Sciatic nerve (tissue), 2 donors: ENCODE measurements at regions not wholly inside any gene's neighbourhood (a gene's known extent, or its start where the extent isn't known, plus 50 kb on each side); places are given as distances from the start of the nearest gene placed in this dataset.
"Not testable (repeated sequence)": the region's sequence is repeated elsewhere in the genome, so short reads cannot be mapped to it uniquely, and the experiment has no call there.

Experiments
- ATAC-seq: fragments of 200-7000 bp; cut with Tn5 transposase; one replicate; pipeline ENCODE4 v1.9.1; 2020; ENCODE audit warnings: mild to moderate bottlenecking, moderate library complexity
- DNase-seq: peaks from one replicate; pipeline ENCODE4 v3.0.0-alpha.2; 2020; ENCODE audit warnings: low spot score
- intact Hi-C: fragments of 100-400 bp; cut with DNase I; formaldehyde crosslinking; loops from one replicate; pipeline ENCODE4 v1.14.2; 2022
- donor health status: DM: no; HTN: no; CAD: no.
- donor health status: DM: no; HTN: no; CAD: no.

DNA sequence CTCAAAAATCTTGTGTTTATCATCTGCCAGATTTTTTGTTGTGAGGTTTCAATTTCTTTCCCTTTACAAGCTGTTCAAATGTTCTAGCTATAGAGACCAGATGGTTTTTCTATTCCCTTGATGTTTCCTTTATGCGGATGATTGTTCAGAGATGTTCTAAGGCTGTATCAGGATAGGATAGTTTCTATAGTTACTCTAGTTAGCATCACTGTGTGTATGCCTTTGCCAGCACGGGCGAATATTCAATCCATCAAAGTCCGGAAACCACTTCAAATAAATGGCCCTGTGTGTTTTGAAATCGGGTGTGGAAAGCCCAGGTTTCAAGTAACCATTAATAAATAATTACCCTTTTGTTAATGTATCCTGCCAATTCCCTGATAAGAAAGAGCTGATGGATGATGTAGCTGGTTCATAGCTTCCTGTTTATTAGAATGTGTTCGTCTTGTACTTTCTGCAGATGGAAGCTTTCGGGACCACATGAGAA, 149.8 kb upstream of the PRKCQ start:
- no peak for DNase-seq
- no peak for ATAC-seq
- intact Hi-C loops, result no loop called here

DNA sequence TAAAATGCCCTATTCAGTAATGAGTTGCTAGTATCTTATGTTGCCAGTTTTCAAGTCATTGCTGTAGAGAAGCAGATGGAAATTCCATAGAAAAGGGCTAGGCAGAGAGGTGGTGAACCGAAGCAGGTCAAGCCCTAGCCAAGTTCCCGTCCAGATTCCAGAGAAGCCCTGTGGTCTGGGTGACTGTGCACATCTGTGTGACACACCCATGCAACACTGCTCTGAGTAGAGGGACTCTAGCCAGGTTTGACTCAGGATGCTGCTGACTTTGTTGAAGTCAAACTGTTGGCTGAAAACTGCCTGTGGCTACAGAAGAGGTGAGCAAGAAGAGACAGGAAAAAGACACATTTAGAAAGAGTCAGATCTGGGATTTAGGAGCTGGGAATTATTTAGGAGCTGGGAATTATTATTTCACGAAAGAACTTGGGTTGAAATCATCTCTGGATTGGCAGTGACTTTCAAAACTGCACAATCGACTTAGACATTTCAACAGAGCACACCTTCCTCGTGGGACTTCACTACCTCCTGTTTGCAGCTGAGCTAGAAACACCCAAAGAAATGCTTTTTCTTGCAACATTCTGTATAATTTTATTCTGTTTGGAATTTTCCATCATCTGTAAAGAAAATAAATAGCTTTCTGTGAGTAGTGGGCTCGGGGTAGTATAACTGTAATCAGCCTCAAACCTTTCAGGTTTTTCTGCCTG, 149.1 kb upstream of the PRKCQ start:
- no peak for DNase-seq
- peak; percentile 50 for ATAC-seq
- intact Hi-C loops, result no loop called here

DNA sequence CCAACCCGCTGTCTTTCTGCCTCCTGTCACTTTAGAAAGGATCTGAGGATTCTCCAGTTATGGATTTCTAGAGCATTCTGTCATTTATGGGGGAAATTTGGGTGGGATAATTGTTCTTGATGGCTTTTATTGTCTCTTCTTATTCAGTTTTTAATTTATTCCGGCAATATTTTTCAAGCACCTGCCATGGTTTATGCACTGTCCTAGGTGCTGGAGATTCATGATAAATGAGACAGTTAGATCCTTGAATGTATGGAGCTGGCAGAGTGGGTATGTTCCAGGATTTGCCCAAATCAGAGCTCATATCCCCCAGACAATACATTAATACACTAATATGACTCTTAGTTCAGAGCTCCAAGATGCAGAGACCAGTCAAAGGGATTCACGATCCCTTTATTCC, 146.8 kb upstream of the PRKCQ start:
- no peak for ATAC-seq
- DNase-seq, result no peak
- intact Hi-C loops, result no loop called here

DNA sequence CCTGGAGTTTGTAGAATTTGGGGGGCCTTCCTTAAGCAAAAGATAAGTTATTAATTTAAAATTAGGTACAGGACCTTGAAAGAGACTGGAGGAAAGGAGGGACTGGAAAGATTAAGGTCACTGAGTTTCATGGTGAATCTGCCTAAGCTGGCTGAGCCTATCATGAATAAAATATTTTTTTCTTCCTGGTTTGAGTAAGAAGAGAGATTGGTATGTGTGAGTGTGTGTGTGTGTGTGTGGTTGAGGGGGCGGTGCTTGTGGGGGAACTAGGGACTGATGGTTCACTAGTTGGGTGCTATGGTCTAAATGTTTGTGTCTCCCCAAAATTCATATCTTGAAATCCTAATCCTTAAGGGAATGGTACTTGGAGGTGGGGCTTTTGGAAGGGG, 142.5 kb upstream of the PRKCQ start:
- intact Hi-C loops, result no loop called here
- ATAC-seq (no peak), DNase-seq (no peak)

DNA sequence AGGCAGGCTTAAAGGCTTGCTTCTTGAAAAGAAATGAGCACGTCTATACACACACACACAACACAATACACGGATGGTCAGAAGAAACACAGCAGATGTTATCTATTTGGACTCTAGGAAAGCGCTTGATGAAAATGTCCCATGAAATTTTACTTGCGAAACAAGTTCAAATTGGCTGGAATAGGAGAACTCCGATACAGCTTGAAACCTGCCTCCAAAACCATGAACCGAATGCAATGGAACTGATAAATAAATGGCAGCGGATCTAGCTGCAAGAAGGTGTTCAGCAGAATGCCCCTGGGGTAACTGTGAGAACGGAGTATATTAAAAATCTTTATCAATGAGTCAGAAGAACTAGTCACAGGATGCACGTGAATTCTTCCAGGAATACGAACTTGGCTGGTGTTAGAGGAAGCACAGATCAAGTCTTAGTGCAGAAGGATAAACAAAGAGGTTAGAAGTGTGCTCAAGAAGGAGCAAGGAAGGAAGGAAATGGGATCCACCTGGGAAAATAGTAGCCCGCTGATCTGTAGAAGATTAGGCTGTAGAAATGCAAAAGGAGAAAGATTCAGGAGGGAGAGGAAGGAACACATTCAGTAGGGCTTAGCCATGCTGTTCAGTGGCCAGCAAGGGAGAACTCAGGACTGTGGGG, 142.0 kb upstream of the PRKCQ start:
- ATAC-seq (peak; percentile 79), DNase-seq (no peak)
- intact Hi-C loops, result no loop called here

DNA sequence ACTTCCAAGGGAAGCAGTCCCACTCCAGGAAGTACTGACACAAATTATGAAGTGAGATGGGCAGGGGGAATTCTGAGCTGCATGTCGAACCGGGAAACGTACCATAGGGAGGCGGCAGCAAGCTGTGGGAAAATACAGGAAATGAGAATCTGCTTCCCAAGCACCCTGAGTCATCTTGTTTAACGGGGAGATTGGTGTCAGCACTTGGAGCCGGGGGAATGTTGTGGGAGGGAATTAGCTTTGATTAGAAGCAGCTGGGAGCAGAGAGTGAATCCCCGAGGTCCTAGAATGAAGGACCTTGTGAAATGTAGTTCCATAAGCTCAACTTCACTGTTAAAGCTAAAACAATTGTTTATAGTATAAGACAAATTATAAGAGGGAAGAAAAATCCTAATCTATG, 141.4 kb upstream of the PRKCQ start:
- ATAC-seq, result peak; percentile 82
- intact Hi-C loops, result no loop called here
- no peak for DNase-seq

DNA sequence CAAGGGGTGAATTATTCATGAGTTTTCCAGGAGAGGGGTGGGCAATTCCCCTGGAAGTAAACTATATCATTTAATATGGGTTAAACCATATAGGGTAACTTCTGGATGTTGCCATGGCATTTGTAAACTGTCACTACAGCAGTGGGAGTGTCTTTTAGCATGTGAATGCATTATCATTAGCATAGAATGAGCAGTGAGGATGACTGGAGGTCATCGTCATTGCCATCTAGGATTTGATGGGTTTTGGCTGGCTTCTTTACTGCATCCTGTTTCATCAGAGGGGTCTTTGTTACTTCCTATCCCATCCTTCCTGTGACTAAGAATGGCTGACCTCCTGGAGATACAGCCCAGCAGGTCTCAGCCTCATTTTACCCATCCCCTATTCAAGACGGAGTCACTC, 139.5 kb upstream of the PRKCQ start:
- ATAC-seq (no peak), DNase-seq (no peak)
- intact Hi-C loops, result no loop called here

DNA sequence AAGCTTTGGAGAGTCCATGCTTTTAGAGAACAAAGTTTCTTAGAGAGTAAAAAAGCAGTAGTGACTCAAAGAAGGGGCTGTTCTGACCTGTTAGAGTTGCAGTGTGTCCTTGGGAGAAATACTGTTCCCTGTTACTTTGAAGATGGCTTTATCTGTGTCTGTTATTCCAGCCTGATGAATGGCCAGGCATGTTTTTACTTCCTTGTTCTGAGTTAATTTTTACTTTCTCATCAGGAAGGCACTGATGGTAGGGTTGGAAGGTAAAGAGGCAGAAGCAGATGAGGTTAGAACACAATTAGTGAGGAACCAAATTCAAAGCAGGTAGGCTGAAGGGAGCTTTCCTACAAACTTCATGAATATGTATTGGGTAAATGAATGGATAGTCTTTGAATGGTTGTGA, 138.5 kb upstream of the PRKCQ start:
- DNase-seq (no peak), ATAC-seq (no peak)
- intact Hi-C loops, result no loop called here

DNA sequence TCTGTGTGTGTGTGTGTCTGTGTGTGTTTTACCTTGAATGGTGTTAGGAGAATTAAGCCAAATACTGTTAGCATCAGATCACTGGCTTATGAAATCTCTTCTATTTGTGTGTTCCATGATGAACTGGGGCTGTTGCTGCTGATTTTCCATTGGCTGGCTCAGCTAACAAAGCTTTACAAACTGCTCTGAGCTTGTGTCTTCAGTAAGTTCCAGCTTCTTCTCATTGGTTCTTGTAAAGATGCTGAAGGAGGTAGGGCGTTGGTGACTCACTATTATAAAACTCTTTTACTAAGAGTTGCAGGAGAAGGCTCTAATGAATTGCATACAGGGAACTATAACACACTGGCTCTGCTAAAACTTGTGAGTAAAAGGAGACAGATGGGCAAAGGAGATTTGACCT, 136.4 kb upstream of the PRKCQ start:
- ATAC-seq (no peak), DNase-seq (no peak)
- intact Hi-C loops, result no loop called here

DNA sequence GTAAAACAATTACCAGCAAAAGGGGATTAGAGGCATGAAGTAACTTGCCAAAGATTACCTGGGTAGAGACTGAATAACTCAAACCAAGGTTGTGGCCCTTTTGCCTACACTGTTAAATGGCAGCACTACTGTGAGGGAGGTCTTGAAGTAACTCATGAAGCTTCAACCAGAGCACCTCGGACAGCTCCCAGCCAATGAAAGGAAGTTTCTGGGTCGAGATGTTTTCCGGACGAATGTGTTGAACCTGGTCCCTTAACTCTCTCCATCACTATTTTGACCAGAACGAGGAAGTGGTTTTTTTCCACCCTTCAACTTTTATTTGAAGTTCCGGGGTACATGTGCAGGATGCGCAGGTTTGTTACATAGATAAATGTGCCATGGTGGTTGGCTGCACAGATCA, 133.6 kb upstream of the PRKCQ start:
- no peak for ATAC-seq
- DNase-seq, result no peak
- intact Hi-C loops, result no loop called here

DNA sequence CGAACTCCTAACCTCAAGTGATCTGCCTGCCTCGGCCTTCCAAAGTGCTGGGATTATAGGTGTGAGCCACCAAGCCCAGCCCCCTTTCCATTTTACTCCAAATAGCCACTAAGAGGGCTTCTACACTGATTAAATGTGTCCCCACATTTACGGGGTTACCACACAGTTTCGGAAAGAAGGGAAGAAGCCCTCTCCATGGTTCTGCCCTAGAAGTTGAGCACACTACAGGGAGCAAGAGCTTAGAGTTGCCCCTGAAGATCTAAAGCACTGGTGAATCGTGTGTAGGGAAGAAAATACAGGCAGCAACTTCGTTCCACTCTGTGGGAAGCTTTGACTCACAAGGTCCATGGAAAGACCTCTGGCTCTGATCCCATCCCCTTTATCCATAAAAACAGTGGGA, 133.0 kb upstream of the PRKCQ start:
- ATAC-seq (no peak), DNase-seq (no peak)
- intact Hi-C loops, result no loop called here

DNA sequence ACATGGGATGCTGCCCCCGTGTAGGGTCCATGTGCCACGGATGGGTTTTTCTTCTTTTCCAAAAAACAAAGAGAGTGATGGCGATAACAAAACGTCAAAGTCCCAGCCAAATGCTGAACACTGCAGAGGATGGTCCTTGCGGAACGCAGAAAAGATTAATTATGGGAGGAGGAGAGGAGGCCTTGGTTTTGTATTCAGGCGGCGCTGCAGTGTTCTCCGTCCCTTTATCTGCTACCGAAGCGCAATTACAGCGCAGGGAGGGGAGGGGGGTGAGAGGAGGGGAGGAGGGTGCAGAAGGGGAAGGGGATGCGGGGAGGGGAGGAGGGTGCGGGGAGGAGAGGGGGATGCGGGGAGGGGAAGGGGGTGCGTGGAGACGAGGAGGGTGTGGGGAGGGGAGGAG, 131.8 kb upstream of the PRKCQ start:
- ATAC-seq, result no peak
- no peak for DNase-seq
- intact Hi-C loops, result no loop called here

DNA sequence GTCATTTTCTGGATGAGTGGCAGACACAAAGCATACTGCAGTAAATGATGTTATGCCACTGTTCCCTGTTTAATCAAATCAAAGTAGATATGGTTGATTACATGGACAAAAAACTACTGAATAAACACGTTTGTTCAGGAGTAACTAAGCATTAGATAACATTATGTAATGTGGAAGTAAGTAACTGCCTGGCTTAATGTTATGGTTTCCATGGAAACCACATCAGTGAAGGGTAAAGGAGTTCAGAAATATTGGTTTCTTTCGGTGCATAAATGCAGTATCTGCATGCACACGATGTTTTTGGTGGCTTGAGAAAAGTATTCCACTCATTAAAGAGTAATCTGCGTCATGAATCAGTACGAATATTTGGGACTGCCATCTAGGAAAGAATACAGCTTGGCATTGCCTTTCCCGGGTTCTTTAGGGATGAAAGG, 131.3 kb upstream of the PRKCQ start:
- no peak for ATAC-seq
- intact Hi-C loops, result no loop called here
- DNase-seq, result no peak

DNA sequence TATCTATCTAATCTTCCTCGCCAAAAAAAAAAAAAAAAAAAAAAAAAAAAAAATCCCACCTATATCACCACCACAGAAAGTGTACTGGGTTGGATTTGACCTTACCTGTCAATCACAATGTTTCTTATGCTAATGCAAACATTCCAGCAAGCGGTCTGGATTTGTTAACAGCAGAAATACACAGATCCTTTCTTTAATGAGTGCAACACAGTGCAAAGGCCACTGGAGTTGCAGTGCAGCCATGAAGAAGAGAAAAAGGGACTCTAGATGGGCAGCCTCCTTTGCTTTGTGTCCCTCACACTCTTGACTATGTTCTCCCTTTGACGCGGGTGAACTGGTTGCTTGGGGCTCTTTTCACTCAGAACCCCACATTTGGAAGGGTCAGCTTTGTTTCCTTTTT, 127.3 kb upstream of the PRKCQ start:
- DNase-seq (no peak), ATAC-seq (no peak)
- intact Hi-C loops, result no loop called here

DNA sequence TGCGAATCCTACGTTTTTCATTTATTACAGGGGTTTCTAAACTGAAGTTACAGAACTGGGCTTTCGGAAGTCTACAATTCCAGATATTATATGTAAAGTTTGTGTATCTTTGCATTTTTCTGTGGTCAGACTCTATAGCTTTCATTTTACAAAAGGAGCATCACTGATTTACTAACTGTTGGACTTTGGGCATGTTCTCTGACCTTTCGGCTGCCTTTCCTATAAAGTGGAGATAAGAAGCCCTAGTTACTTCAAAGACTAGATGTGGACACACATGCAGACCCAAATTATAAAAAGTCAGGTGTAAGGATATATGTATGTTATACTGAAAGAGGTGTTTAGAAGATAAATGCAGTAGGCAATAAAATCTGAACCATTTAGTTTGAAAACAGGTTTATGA, 126.6 kb upstream of the PRKCQ start:
- no peak for DNase-seq
- intact Hi-C loops, result no loop called here
- ATAC-seq, result no peak

DNA sequence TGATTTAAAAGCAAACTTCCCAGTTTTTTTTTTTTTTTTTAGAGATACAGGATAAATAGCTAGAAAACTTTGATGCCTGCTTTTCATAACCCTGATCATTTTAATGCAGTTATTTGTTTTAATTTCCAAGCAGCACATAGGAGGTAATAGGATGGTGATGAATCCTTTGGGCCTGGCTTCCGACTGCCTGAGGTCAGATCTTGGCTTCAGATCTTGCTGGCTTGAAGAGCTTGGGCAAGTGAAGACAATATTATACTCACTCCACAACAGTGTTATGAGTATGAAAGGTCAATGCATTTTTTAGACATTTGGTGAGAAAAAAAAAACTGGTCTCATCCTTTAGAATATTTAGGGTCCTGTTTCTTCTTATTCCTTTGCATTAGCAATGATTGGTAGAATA, 124.8 kb upstream of the PRKCQ start:
- intact Hi-C loops, result no loop called here

DNA sequence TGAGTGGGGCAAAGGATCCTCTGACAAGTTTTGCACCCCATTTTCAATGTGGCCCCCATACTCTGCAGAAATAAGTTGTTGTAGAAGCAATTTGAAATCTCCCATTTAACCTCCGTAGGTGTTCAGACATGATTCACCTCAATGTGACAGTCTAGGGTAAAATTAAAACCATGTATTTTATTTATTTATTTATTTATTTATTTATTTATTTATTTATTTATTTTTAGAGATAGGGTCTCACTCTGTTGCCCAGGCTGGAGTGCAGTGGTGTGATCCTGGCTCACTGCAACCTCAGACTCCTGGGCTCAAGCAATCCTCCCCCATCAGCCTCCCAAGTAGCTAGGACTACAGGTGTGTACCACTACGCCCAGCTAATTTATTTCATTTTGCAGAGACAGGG, 122.8 kb upstream of the PRKCQ start:
- DNase-seq, intact Hi-C loops, ATAC-seq: not testable (repeated sequence)

More for the DNA sequence above, 124.8 kb upstream of the PRKCQ start:
- ATAC-seq, result no peak
- DNase-seq, result no peak

DNA sequence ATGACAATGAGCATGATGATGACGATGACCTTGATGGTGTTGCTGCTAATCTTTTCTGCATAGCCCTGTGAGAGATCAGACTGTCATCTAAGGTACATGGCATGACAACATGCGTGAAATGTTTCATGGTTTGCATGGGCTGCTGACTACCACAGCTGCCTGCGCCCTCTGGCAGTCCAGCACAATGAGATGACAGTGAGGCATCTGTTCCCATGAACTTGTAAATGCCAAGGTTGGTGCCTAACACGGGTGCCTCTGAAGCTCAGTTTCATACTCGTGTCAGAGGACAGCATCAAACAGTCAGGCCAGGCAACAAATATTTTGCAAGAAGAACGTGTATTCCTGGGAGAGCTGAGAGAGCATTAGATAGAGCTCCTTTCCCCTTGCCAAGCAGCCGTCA, 122.0 kb upstream of the PRKCQ start:
- DNase-seq, result no peak
- ATAC-seq, result no peak
- intact Hi-C loops, result no loop called here

DNA sequence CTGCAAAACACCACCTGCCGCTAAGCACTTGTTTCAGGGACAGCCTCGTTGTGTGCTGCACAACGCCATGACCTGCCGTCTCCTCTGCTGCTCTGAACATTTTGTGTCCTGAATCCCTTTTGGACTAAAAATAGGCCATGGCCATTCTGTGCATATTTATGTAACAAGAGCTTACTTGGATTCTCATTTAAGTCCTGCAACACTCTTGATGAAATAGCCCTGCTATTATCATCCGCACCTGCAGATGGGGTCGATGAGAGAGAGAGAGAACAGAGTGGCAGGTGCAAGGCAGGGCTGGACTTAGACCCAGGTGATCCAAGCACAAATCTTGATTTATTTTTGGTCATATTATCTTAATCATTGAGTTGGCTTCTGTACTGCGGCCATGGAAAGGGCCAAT, 121.2 kb upstream of the PRKCQ start:
- intact Hi-C loops, result no loop called here
- DNase-seq (no peak), ATAC-seq (no peak)

DNA sequence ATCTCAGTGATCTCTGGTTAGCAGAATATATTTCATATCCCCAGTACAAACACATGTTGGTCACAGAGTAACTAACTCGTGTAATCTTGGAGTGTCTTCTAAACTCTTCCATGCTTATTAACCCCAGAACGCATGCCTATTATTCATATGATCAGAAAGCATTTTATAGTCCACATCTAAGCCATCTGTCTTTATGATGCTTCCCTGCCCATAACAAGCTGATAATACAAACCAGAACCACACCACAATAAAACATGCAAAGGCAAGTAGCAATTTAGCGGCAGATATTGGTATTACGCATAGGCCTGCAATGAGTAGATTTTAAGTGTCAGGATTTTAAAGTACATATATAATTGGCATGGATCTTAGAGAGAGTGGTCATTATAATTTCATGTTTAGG, 120.0 kb upstream of the PRKCQ start:
- ATAC-seq, result no peak
- intact Hi-C loops, result no loop called here

DNA sequence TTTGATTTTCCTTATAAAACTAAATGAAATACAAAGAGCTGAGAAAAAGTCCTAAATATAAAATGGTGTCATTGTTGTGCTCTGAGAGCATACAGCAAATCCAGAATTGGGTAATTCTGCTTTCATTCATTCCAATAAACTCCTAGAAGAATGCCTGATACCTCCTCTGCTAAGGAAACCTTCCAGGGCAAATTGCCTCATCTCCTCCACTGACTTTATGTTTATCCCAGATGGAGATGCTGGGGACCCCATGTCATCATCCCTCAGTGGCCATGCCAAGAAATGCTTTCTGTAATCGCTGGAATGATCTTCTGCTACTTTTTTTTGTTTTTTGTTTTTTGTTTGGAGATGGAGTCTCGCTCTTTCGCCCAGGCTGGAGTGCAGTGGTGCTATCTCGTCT, 119.3 kb upstream of the PRKCQ start:
- ATAC-seq, result no peak
- intact Hi-C loops, result no loop called here
- no peak for DNase-seq

More for the DNA sequence above, 120.0 kb upstream of the PRKCQ start:
- DNase-seq, result no peak
